Activated CD4-positive, alpha-beta T cell treated with anti-CD3 and anti-CD28 coated beads, Interleukin-2, amount 10 ng/mL, durations not matched to agents 24 days and 14 days (primary cell): ENCODE measurements at regions not wholly inside any gene's neighbourhood (a gene's known extent, or its start where the extent isn't known, plus 50 kb on each side); places are given as distances from the start of the nearest gene placed in this dataset.

Source experiments
- DNase-seq: peaks from one replicate; pipeline ENCODE4 v3.0.0; 2022
- H3K27ac Mint-ChIP-seq: one replicate; pipeline ENCODE4 v1.8.0; 2022; ENCODE audit warnings: mild to moderate bottlenecking, mixed read lengths
- H3K27me3 Mint-ChIP-seq: one replicate; pipeline ENCODE4 v1.8.0; 2022; ENCODE audit warnings: mixed read lengths
- H3K36me3 Mint-ChIP-seq: one replicate; pipeline ENCODE4 v1.8.0; 2022; ENCODE audit warnings: low read depth, mild to moderate bottlenecking, mixed read lengths
- H3K4me1 Mint-ChIP-seq: one replicate; pipeline ENCODE4 v1.8.0; 2021; ENCODE audit warnings: mixed read lengths
- H3K4me3 Mint-ChIP-seq: one replicate; pipeline ENCODE4 v1.8.0; 2022; ENCODE audit warnings: mild to moderate bottlenecking, moderate library complexity, mixed read lengths
- H3K9me3 Mint-ChIP-seq: one replicate; pipeline ENCODE4 v1.8.0; 2021; ENCODE audit warnings: mixed read lengths
- intact Hi-C: fragments of 100-400 bp; cut with micrococcal nuclease; formaldehyde crosslinking; loops from one replicate; pipeline ENCODE4 v1.15.1; 2023

- Mint-ChIP-seq H3K27me3 (no peaks in the 10 kb centered on the region), H3K36me3 (no peaks in the 10 kb centered on the region), H3K27ac (no peak overlapping the region), H3K4me3 (no peak overlapping the region), H3K4me1 (no peaks in the 10 kb centered on the region), H3K9me3 (no peaks in the 10 kb centered on the region)
- intact Hi-C loops, result no loop called here
- DNase-seq, result no peak
Observed at GRCh38 chr2:228655331-228655730, 473.8 kb upstream of the SPHKAP start.

- no peaks in the 10 kb centered on the region for H3K9me3 Mint-ChIP-seq
- no peak overlapping the region for H3K4me3 Mint-ChIP-seq
- no peak for DNase-seq
- no peak overlapping the region for H3K27ac Mint-ChIP-seq
- intact Hi-C loops, result no loop called here
- no peaks in the 10 kb centered on the region for H3K36me3 Mint-ChIP-seq
- no peaks in the 10 kb centered on the region for H3K4me1 Mint-ChIP-seq
- no peaks in the 10 kb centered on the region for H3K27me3 Mint-ChIP-seq
Observed at GRCh38 chr2:228654707-228655106, 473.2 kb upstream of the SPHKAP start.

- H3K4me1 Mint-ChIP-seq, result no peaks in the 10 kb centered on the region
- H3K36me3 Mint-ChIP-seq, result no peaks in the 10 kb centered on the region
- H3K4me3 Mint-ChIP-seq, result no peak overlapping the region
- no peaks in the 10 kb centered on the region for H3K27me3 Mint-ChIP-seq
- DNase-seq, result no peak
- H3K27ac Mint-ChIP-seq, result no peak overlapping the region
- H3K9me3 Mint-ChIP-seq, result no peaks in the 10 kb centered on the region
- intact Hi-C loops, result no loop called here
Observed at GRCh38 chr2:228653884-228654283, 472.4 kb upstream of the SPHKAP start.

GRCh38 chr2:228652366-228652765 lies 470.9 kb upstream of the SPHKAP start:
- intact Hi-C loops, result no loop called here
- Mint-ChIP-seq H3K9me3 (no peaks in the 10 kb centered on the region), H3K27ac (no peak overlapping the region), H3K36me3 (no peaks in the 10 kb centered on the region), H3K4me1 (no peaks in the 10 kb centered on the region), H3K4me3 (no peak overlapping the region), H3K27me3 (no peaks in the 10 kb centered on the region)
- DNase-seq, result no peak

GRCh38 chr2:228649876-228650275 lies 468.4 kb upstream of the SPHKAP start:
- intact Hi-C loops, result no loop called here
- Mint-ChIP-seq H3K4me1 (no peaks in the 10 kb centered on the region), H3K9me3 (peaks cover 2% of the 10 kb centered on the region), H3K27me3 (no peaks in the 10 kb centered on the region), H3K4me3 (no peak overlapping the region), H3K27ac (no peak overlapping the region), H3K36me3 (no peaks in the 10 kb centered on the region)
- DNase-seq, result no peak

- DNase-seq, result no peak
- Mint-ChIP-seq H3K27me3 (no peaks in the 10 kb centered on the region), H3K4me1 (no peaks in the 10 kb centered on the region), H3K9me3 (peaks cover 3% of the 10 kb centered on the region), H3K36me3 (no peaks in the 10 kb centered on the region), H3K4me3 (no peak overlapping the region), H3K27ac (no peak overlapping the region)
- intact Hi-C loops, result no loop called here
Observed at GRCh38 chr2:228649447-228649846, 468.0 kb upstream of the SPHKAP start.

- H3K4me3 Mint-ChIP-seq, result no peak overlapping the region
- intact Hi-C loops, result no loop called here
- H3K27me3 Mint-ChIP-seq, result no peaks in the 10 kb centered on the region
- H3K36me3 Mint-ChIP-seq, result no peaks in the 10 kb centered on the region
- no peak for DNase-seq
- H3K9me3 Mint-ChIP-seq, result peaks cover 3% of the 10 kb centered on the region
- H3K4me1 Mint-ChIP-seq, result no peaks in the 10 kb centered on the region
- H3K27ac Mint-ChIP-seq, result no peak overlapping the region
Observed at GRCh38 chr2:228648541-228648940, 467.1 kb upstream of the SPHKAP start.

- Mint-ChIP-seq H3K27me3 (no peaks in the 10 kb centered on the region), H3K4me1 (no peaks in the 10 kb centered on the region)
- intact Hi-C loops, result no loop called here
Observed at GRCh38 chr2:228646061-228646460, 464.6 kb upstream of the SPHKAP start.

GRCh38 chr2:228644199-228644598 lies 462.7 kb upstream of the SPHKAP start:
- peaks cover 3% of the 10 kb centered on the region for H3K9me3 Mint-ChIP-seq
- H3K27ac Mint-ChIP-seq, result no peak overlapping the region

More at GRCh38 chr2:228646061-228646460, 464.6 kb upstream of the SPHKAP start:
- peaks cover 3% of the 10 kb centered on the region for H3K9me3 Mint-ChIP-seq
- H3K4me3 Mint-ChIP-seq, result no peak overlapping the region
- no peak overlapping the region for H3K27ac Mint-ChIP-seq
- H3K36me3 Mint-ChIP-seq, result no peaks in the 10 kb centered on the region
- DNase-seq, result no peak

GRCh38 chr2:228642861-228643260 lies 461.4 kb upstream of the SPHKAP start:
- intact Hi-C loops, result no loop called here
- Mint-ChIP-seq H3K36me3 (no peaks in the 10 kb centered on the region), H3K27me3 (no peaks in the 10 kb centered on the region), H3K27ac (no peak overlapping the region), H3K4me1 (no peaks in the 10 kb centered on the region), H3K4me3 (no peak overlapping the region), H3K9me3 (peaks cover 3% of the 10 kb centered on the region)
- DNase-seq, result no peak

More at GRCh38 chr2:228644199-228644598, 462.7 kb upstream of the SPHKAP start:
- Mint-ChIP-seq H3K36me3 (no peaks in the 10 kb centered on the region), H3K4me1 (no peaks in the 10 kb centered on the region), H3K27me3 (no peaks in the 10 kb centered on the region), H3K4me3 (no peak overlapping the region)
- intact Hi-C loops, result no loop called here
- DNase-seq, result no peak

- H3K27me3 Mint-ChIP-seq, result no peaks in the 10 kb centered on the region
- no peaks in the 10 kb centered on the region for H3K9me3 Mint-ChIP-seq
- H3K4me1 Mint-ChIP-seq, result no peaks in the 10 kb centered on the region
- no peak overlapping the region for H3K27ac Mint-ChIP-seq
- intact Hi-C loops, result no loop called here
- no peak for DNase-seq
- no peaks in the 10 kb centered on the region for H3K36me3 Mint-ChIP-seq
- H3K4me3 Mint-ChIP-seq, result no peak overlapping the region
Observed at GRCh38 chr2:228630786-228631185, 449.3 kb upstream of the SPHKAP start.

GRCh38 chr2:228629251-228629650 lies 447.8 kb upstream of the SPHKAP start:
- H3K9me3 Mint-ChIP-seq, result no peaks in the 10 kb centered on the region
- H3K4me3 Mint-ChIP-seq, result no peak overlapping the region
- intact Hi-C loops, result no loop called here
- no peaks in the 10 kb centered on the region for H3K36me3 Mint-ChIP-seq
- no peaks in the 10 kb centered on the region for H3K4me1 Mint-ChIP-seq
- H3K27me3 Mint-ChIP-seq, result no peaks in the 10 kb centered on the region
- H3K27ac Mint-ChIP-seq, result no peak overlapping the region
- DNase-seq, result no peak

- H3K27ac Mint-ChIP-seq, result no peak overlapping the region
- no peak overlapping the region for H3K4me3 Mint-ChIP-seq
- H3K27me3 Mint-ChIP-seq, result no peaks in the 10 kb centered on the region
- no peaks in the 10 kb centered on the region for H3K9me3 Mint-ChIP-seq
- no peaks in the 10 kb centered on the region for H3K4me1 Mint-ChIP-seq
- intact Hi-C loops, result no loop called here
- DNase-seq, result no peak
- no peaks in the 10 kb centered on the region for H3K36me3 Mint-ChIP-seq
Observed at GRCh38 chr2:228628682-228629081, 447.2 kb upstream of the SPHKAP start.

- Mint-ChIP-seq H3K27ac (no peak overlapping the region), H3K4me3 (no peak overlapping the region), H3K27me3 (no peaks in the 10 kb centered on the region), H3K4me1 (no peaks in the 10 kb centered on the region), H3K36me3 (no peaks in the 10 kb centered on the region), H3K9me3 (no peaks in the 10 kb centered on the region)
- intact Hi-C loops, result no loop called here
- no peak for DNase-seq
Observed at GRCh38 chr2:228627510-228627909, 446.0 kb upstream of the SPHKAP start.

GRCh38 chr2:228625481-228625880 lies 444.0 kb upstream of the SPHKAP start:
- no peaks in the 10 kb centered on the region for H3K36me3 Mint-ChIP-seq
- H3K4me1 Mint-ChIP-seq, result no peaks in the 10 kb centered on the region
- H3K4me3 Mint-ChIP-seq, result no peak overlapping the region
- H3K27ac Mint-ChIP-seq, result no peak overlapping the region
- no peaks in the 10 kb centered on the region for H3K27me3 Mint-ChIP-seq
- H3K9me3 Mint-ChIP-seq, result no peaks in the 10 kb centered on the region
- DNase-seq, result no peak
- intact Hi-C loops, result no loop called here
